TTC549 (cell line): ENCODE measurements at regions not wholly inside any gene's neighbourhood (a gene's known extent, or its start where the extent isn't known, plus 50 kb on each side); places are given as distances from the start of the nearest gene placed in this dataset.
"Not testable (repeated sequence)": the region's sequence is repeated elsewhere in the genome, so short reads cannot be mapped to it uniquely, and the experiment has no call there.

Experiments
- FAIRE-seq: peaks from 2 replicates; lab custom pipeline; 2012; peaks lifted over from hg19 to GRCh38; lab: Jason Lieb, UNC

DNA sequence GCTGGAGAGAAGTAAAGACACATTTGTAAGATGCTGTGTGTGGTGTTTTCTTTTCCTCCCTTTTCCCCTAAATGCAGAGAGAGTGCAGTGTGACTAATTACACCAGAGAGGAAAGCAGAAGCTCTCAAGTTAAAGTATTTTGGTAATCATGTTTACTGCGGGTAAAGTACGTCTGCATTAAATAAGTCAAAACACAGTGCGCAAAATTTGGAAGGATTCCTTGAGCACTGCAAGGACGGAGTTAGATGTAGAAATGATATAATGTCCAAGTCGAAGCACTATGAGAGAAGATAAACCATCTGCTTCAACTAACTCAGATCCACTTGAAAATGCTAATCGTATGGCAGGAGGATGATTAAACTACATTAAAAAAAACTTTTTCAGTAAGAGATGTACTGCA lies 766.5 kb downstream of the RNF144A start:
- FAIRE-seq, result no peak

DNA sequence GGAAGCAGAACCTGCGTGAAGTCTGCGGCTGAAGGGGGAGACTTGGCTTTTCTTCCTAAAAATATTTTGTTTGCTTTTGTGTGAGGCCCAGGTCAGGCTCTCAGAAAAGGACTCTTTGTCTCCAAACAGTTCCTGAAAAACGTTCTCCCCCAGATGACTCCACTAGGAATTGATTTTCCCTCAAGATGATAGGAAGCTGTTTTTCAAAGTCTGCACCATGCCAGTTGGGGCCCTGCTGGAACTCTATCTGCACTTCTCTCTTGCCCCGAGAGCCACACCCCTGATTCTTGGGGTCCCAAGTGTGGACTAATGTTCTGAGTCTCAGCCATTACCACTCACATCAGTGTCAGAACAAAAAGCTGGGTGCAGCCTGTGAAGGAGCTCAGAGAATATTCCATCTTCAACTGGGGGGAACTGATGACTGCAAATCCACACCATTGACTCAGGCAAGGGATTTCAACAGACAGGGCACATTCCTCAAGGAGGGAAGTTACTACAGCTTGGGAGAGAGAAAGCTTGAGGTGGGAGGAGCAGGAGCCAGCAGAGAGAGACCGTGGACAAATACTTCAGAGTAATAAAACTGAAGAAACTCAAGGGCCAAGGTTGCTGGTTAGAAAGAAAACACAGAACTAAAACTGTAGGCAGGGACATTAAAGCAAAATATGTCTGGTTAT lies 768.3 kb downstream of the RNF144A start:
- no peak for FAIRE-seq

DNA sequence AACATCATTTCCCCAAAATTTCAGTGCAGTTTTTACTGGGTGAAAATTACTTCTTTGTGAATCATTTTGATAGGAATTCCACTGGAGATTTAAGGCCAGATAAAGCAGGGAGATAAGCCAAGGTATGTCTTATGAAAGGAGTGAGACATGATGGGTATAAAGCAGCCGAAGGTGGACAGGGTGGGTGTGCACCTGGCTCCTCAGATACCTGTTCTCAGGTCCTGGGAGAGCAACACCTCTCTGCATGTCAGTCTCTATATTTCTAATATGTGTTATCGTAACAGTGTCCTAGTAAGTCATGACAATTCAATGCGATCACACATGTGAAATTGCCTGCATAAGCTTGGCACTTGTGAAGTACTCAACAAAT lies 768.8 kb downstream of the RNF144A start:
- no peak for FAIRE-seq

DNA sequence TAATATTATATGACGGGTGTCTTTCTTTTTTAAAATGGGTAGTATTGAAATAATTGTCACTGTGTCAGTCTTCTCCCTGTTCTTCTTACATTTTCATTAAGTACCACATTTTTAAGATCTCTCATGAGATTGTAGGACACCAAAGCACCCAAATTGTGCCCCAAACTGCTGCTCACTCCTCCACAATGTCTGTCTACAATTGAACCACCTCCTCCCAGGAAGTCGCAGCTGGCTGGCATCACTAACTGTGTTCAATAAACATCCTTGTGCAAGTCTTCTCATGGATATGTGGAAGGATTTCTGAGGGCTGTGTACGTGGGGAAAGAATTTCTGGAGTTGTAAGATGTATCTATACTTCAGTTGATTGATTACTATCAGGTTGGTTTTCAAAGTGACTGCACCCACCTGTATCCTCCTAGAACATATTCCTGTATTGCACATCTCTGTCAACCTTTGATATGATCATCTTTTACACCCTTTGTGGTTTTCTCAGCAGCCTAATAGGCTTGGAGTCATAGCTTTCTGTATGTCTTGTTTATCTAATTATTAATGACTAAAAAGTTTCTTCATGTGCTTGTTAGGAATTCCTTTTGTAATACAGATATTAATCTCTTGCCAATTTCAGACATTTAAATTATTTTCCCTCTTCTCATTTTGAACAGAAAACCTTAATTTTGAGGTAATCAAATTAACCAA lies 774.9 kb downstream of the RNF144A start:
- FAIRE-seq, result no peak

DNA sequence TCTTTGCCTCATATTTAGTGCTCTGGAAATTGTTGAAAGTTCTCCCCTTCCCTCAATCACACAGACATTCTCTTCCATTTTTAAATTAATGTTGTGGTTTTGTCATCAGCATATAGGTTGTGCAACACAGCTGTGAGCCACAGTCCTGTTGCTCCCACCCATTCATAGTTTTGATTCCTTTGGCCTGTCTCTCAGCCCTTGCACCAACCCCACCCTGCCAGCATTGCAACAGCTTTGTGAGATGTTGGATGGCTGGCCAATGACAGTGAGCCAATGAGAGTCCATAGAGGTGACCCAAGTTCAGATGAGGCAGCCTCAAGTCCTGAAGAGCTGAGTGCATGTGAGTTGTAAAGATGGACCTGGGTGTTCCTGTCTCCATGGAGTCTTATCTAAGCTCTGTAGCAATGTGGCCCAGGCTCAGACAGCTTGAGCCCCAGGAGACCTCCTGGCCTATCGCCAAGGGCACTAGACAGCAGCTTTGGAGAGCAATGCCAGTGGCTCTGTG lies 775.5 kb downstream of the RNF144A start:
- no peak for FAIRE-seq

DNA sequence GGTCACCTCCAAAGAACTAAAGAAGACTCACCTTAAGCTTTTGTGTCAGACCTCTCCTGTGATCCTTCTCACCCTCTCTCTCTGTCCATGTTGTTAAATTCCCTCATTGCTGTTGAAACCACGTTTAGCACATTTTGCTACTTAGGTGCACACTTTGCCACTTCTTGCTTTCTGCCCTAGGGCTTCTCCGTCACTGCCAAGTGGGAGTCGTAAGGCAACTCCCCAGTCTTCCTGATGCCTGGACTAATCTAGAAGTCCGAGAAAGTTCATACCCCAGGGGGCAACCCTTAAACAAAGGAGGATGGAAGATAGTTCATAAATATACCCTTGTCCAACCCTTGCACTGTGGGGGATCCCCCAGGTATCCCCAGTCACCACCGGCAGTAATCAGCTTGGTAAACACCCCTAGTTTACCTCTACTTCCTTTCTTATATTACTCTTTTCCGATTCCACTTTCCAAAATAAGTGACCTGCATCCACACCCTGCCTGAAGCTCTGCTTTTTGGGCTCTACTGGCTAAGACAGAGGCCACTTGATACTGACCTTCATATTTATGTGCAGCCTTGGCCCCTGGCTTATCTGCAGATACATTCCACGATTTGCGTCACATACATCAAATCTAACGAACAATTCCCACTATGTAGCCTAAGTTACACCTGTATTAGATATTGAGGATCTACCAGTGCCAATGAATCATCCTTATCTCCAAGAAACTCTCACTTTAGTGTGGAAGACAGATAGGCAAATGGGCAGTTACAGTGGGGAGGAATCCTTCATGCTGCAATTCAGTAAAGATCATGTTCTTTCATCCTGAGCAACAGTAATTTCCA lies 776.2 kb downstream of the RNF144A start:
- no peak for FAIRE-seq

DNA sequence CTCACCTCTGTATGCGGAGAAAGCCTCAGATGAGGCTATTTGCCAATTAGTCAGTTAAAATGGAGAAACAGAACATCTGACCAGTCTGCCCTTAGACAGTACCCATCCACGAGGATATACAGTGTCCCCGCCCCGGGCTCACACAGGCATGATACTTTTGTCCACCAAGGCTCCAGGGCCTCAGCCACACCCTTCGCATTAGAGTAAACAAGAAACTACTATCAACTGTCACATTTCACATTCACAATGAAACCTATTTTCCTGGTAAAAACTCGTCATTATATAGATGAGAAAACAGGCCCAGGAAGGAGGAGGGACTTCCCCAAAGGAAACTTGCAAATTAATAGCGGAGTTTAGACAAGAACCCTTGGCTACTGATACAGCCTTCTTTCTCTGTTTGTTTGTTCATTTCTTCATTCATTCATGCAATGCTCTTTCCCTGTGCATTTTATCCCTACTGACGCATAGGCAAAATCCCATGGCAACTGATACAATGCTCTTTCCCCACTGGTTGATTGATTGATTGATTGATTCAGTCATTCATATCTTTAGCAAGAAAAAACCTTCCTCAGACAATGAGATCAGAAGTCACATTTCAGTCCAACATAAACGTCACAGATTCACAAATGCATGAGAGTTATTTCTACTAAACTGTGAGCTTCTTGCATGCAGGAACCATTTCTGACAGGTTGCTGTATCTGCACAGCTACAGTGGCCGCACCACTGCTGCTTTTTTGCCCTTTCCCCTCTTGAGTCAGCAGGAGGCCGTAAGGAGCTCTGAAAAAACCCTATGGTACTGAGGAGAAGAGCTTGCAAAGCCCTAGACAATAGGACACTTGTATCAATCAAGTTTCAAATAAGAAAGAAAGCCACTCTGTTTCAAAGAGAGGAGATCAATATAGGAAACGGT lies 777.1 kb downstream of the RNF144A start:
- no peak for FAIRE-seq

DNA sequence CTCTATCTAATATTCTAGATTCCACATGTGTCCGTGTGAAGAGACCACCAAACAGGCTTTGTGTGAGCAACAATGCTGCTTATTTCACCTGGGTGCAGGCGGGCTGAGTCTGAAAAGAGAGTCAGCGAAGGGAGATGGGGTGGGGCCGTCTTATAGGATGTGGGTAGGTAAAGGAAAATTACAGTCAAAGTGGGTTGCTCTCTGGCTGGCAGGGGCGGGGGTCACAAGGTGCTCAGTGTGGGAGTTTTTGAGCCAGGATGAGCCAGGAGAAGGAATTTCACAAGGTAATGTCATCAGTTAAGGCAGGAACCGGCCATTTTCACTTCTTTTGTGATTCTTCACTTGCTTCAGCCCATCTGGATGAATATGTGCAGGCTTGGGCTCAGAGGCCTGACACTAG lies 779.3 kb downstream of the RNF144A start:
- FAIRE-seq, result not testable (repeated sequence)

DNA sequence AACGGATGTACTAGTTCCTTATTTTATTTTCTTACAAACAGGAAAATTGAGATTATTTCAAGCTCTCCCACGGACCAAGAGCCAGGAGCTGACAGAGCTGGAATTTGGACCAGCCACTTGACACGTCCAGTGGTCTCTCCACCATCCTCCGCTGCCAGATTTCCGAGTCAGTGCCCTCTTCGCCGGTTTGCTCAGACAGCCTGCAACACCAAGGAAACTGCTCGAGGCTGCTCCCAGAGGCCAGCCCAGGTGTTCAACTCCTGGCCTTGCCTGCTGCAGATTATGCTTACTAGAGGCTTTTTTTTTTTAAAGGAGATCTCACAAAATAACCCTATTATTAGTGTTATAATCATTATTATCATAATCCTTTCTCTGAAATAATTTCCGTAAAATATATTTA lies 779.8 kb downstream of the RNF144A start:
- no peak for FAIRE-seq

DNA sequence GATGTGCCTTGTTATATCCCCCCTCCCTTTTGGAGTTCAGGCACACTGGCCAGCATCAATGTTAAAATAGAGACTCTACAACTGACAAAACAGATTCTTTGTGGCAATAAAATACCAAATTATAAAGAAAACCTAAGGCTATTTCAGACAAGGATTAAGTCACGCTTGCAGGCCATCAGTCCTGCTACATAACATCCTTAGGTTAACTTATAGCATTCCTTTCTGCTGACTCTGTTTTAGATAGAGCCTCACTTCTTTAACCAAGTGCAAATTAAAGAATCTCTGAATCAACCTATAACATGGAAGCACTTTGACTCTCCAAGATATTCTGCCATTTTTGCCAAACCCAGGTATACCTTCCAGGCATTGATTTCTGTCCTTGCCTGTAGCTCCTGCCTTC lies 784.6 kb downstream of the RNF144A start:
- no peak for FAIRE-seq

DNA sequence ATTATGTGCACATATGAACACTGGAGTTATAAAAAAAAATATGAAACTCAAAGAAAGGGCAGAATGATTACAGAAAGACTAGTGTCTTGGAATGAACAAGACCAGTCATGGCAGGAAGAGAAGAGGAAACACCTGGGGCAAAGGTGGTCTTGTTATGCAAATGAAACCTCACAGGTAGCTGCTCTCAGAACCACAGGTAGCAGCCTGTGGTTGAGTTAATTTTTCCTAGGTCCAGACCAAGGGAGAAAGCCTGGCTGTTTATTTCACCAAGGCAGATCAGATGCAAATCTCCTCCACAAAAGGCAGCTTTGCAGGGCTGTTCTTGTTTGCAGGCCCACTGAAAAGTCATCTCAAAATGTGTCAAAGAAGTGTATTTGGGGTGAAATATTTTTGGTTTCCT lies 785.8 kb downstream of the RNF144A start:
- no peak for FAIRE-seq

DNA sequence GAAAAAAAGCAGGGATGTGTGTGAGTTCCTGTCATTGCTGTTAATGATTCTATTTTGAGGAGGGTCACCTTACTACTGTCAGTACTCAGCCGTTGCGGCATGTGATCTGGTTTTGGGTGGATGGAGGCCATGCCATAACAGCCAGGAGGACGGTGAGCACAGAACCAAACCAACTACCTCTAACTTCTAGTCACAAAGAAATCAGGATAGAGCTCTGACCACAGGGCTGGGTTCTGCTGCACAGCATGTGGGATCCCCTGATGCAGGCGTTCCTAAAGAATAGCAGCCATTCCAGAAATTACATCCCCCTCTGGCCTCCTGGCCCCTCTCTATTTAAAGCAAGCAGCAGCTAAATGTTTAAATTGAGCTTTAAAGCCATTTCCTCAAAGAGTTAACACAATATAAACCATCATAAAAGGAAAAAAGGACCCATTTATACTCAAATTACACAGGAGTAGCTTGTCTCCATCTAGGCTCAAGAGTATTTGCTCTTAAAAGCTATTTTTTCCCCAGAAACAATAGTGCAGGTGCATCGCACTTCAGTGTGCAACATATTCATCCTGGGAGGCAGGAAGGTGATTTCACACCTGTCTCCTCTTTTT lies 786.4 kb downstream of the RNF144A start:
- FAIRE-seq, result no peak

DNA sequence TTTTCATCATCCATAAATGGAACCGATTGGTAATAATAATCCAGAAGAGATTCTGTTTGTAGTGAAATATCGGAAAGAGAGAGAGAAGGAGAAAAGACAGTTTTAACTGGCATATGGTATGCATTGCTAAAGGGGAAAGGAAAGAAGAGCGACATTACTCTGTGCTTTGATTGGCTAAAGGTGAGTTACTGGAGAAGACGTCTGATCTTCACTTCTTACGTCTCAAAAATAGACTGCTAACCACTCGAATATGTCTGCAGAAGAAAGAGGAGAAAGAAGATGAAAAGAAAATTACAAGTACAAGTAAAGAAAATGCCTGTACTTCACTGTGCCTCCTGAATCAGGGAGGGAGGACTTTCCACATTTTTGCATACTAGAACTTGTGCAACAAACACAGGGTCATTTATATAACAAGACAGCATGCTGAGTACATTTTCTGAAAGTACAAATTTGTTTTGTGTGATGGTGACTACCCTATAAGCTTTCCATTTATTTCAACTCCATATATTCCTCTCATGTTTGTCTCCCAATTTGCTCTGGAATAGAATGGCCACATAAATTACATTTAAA lies 787.2 kb downstream of the RNF144A start:
- FAIRE-seq, result no peak

DNA sequence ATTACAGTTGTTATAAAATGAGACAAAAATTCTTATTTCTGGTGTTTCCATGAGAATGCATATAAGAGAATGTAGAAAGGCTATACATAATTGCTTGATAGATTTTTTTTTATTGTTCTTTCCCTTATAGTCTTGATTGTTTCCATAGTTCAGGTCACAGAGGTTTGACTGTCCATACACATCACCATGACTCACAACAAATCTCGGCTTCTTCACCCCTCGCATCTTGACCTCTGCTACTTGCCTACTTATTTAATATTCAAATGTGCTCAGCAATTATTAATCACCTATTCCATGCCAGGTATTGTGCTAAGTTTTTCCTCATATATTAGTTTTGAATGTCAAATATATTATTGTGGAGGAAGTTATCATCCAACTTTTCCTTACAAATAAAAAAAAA lies 789.6 kb downstream of the RNF144A start:
- no peak for FAIRE-seq

DNA sequence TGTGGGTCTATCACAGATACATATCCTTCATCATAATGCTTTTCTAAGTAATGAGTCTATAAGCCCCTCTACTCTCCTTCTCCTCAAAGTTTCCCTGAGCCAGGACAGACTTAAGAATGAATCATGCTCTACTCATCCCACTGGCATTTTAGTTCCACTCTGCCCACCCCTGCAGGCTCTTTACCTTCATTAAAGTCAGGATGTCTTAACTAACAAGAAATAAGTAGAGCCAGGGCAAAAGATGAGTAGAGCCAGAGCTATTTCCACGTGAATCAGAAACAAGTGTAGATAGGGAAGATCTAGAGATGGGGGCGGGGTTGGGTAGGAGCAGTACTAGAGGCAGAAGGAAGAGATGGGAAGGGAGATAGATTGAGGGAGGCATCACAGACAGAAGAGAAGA lies 790.5 kb downstream of the RNF144A start:
- FAIRE-seq, result no peak

DNA sequence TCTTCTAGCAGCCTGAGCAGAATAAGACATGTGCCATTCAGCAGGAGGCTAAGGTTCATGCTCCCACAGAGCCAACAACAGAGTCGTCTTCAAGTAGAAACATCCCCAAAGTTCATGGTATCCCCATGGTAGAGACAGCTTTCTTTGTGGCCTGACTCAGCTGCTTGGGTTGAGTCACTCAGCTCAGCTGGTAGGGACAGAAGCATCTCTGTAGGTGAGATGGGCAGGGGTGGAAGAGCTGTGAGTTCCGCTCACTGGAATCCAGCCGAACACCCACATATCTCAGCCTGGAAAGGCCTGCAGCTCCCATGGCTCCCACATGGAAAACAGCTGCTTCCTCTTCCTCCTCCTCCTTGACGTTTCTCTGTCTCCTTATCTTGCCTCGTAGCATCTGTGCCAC lies 792.7 kb downstream of the RNF144A start:
- FAIRE-seq, result no peak

DNA sequence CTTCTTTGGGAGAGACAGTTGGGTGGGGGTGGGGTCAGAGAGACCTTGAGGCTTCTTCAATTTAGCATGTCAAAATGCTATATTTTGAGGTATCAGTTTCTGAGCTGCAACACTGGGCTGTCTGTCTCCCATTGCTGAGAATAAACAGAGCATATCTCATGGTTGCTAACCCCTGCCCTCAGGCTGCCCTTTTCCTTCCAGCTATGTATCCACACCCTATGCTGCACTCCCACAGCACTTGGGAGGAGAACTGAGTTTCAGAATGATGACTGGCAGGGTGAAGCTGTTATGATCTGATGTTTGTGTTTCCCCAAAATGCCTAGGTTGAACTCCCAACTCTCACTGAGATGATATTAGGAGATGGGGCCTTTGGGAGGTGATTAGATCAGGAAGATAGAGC lies 794.0 kb downstream of the RNF144A start:
- FAIRE-seq, result no peak

DNA sequence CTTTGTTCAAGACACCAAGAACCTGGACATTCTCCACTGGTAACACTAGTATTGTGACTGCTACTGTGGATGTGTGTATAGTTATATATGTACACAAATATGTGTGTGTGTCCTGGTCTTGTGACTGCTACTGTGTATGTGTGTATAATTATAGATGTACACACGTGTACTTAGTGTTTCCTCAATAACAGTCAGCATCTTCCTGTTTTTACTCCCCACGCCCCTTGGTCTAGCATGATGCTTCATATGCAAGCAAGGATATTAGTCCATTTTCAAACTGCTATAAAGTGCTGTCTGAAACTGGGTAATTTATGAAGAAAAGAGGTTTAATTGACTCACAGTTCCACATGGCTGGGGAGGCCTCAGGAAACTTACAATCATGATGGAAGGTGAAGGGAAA lies 802.7 kb downstream of the RNF144A start:
- FAIRE-seq, result no peak

DNA sequence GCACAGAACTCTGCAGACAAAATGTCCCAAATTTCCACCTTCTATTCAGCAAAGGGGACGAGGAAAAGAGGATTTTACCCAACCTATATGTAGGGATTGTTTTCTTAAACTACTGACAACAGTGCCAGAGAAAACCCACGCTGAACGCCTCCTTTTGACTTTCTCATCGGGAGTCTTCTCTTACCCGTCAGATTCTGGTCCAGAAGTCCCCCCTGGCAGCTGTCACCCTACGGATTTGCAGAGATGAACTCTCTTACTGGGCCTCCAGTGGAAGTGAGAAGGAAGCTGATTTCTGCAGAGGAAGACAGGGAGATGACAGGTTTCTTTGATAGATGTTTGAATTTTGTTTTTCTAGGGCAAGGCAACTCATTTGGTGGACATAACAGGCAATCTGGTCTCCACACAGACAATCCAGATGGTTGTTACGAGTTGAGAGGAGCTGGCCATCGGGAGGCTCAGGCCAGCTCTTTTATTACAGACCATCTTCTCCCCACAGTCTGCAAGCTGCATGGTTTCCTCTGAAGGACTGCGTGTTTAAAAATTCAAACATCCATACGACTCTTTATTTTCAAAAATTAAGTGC lies 804.3 kb downstream of the RNF144A start:
- no peak for FAIRE-seq

DNA sequence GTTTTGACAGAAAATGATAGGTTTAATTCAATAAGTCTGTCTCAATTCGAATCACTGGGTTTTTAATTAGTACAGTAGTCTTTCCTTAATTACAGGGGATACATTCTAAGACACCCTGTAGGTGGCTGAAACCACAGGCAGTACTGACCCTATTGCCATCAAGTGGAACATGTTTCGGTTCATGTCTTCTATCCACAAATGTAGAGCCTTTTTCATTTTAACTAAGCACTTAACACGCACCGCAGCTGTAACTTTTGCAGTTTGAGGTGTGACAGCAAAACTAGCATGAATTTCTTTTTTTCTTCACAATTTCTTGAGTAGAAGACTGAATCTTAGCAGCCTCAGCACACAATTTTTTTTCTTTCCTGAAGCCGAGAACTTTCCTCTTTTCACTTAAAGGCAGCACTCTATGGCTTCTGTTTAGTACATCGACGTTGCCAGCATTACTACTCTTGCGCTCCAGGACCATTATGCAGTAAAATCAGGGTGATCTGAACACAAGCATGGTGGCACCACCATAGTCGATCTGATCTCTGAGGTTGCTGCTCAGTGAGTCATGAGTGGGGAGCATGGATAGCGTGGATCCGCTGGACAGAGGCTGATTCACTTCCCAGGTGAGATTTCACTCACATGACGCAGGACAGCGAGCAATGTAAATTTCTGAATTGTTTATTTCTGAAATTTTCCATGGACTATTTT lies 805.1 kb downstream of the RNF144A start:
- no peak for FAIRE-seq
